ENCODE measurements at regions not wholly inside any gene's neighbourhood (a gene's known extent, or its start where the extent isn't known, plus 50 kb on each side); places are given as distances from the start of the nearest gene placed in this dataset.

DNA sequence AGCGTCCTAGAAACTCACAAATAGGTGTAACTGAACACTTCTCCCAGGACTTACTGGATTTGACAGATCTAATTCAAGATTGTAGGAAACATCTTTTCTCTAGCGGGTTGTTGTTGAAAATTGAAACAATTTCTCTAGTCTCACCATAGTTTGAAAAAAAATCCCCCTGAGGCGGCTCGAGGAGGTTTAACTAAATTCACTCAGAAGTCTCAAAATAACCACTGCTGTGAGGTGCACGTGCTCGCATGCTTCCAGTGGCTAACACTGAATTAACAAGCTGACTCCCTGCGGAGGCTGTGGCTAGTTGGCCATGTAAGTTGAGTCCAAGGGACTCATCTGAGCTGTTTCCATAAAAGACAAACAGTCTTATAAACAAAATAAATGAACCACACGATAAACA lies 503.9 kb downstream of the OCA2 start:
- TF ChIP-seq, protein P1, sequence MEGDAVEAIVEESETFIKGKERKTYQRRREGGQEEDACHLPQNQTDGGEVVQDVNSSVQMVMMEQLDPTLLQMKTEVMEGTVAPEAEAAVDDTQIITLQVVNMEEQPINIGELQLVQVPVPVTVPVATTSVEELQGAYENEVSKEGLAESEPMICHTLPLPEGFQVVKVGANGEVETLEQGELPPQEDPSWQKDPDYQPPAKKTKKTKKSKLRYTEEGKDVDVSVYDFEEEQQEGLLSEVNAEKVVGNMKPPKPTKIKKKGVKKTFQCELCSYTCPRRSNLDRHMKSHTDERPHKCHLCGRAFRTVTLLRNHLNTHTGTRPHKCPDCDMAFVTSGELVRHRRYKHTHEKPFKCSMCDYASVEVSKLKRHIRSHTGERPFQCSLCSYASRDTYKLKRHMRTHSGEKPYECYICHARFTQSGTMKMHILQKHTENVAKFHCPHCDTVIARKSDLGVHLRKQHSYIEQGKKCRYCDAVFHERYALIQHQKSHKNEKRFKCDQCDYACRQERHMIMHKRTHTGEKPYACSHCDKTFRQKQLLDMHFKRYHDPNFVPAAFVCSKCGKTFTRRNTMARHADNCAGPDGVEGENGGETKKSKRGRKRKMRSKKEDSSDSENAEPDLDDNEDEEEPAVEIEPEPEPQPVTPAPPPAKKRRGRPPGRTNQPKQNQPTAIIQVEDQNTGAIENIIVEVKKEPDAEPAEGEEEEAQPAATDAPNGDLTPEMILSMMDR (IDR thresholded peaks at IDR 0.05) = no peak
- no peak for TF ChIP-seq POLR2A (IDR thresholded peaks at IDR 0.05; ENCODE audit: low read depth)
- no peak for TF ChIP-seq POLR2AphosphoS5 (IDR thresholded peaks at IDR 0.05)
- no peak for TF ChIP-seq EP300 (IDR thresholded peaks at IDR 0.05)
